HEK293T (cell line): ENCODE measurements at regions not wholly inside any gene's neighbourhood (a gene's known extent, or its start where the extent isn't known, plus 50 kb on each side); places are given as distances from the start of the nearest gene placed in this dataset.
"Not testable (repeated sequence)": the region's sequence is repeated elsewhere in the genome, so short reads cannot be mapped to it uniquely, and the experiment has no call there.

Experiments
- CTCF ChIA-PET: fragments of 350-600 bp; formaldehyde crosslinking; extraction: SDS; loops from one replicate; lab custom pipeline; 2021; ENCODE audit warnings: antibody characterized with exemption, inconsistent platforms; lab: Yijun Ruan, JAX
- POLR2A ChIA-PET: fragments of 350-600 bp; formaldehyde crosslinking; extraction: SDS; loops from one replicate; lab custom pipeline; 2020; ENCODE audit warnings: antibody characterized with exemption, inconsistent platforms; lab: Yijun Ruan, JAX
- DNase-seq: peaks from one replicate; pipeline ENCODE4 v3.0.0; 2012; ENCODE audit warnings: mixed read lengths; ENCODE audit errors: extremely low spot score
- ARNT ChIP-seq: fragments of 450-650 bp; IDR thresholded peaks from 2 replicates; pipeline ENCODE4 v1.6.1; 2017; ENCODE audit warnings: mild to moderate bottlenecking
- BHLHE40 ChIP-seq: fragments of 450-650 bp; IDR thresholded peaks from 2 replicates; pipeline ENCODE4 v1.6.1; 2016; ENCODE audit warnings: mild to moderate bottlenecking, moderate library complexity, borderline replicate concordance
- CTBP1 ChIP-seq: fragments of 450-650 bp; IDR thresholded peaks from 2 replicates; pipeline ENCODE4 v1.6.1; 2016; ENCODE audit warnings: borderline replicate concordance
- ELF4 ChIP-seq: fragments of 450-650 bp; IDR thresholded peaks from 2 replicates; pipeline ENCODE4 v1.6.1; 2017; ENCODE audit warnings: antibody characterized with exemption
- FOXA1 ChIP-seq: fragments of 450-650 bp; IDR thresholded peaks from 2 replicates; pipeline ENCODE4 v1.6.1; 2016; ENCODE audit warnings: mild to moderate bottlenecking
- FOXK2 ChIP-seq: fragments of 450-650 bp; IDR thresholded peaks from 2 replicates; pipeline ENCODE4 v1.6.1; 2016; ENCODE audit warnings: mild to moderate bottlenecking
- FOXM1 ChIP-seq: fragments of 450-650 bp; IDR thresholded peaks from 2 replicates; pipeline ENCODE4 v1.6.1; 2017; ENCODE audit warnings: mild to moderate bottlenecking, borderline replicate concordance
- HDGF ChIP-seq: fragments of 450-650 bp; IDR thresholded peaks from 2 replicates; pipeline ENCODE4 v1.6.1; 2017; ENCODE audit warnings: antibody characterized with exemption, borderline replicate concordance
- L3MBTL2 ChIP-seq: fragments of 450-650 bp; conservative IDR thresholded peaks from 2 replicates; pipeline ENCODE4 v1.6.1; 2016; ENCODE audit warnings: mild to moderate bottlenecking
- LEF1 ChIP-seq: fragments of 450-650 bp; IDR thresholded peaks from 2 replicates; pipeline ENCODE4 v1.6.1; 2017; ENCODE audit warnings: mild to moderate bottlenecking, borderline replicate concordance
- NFRKB ChIP-seq: fragments of 450-650 bp; IDR thresholded peaks from 2 replicates; pipeline ENCODE4 v1.6.1; 2016; ENCODE audit warnings: mild to moderate bottlenecking, moderate library complexity
- PKNOX1 ChIP-seq: fragments of 450-650 bp; IDR thresholded peaks from 2 replicates; pipeline ENCODE4 v1.6.1; 2016
- SP1 ChIP-seq: fragments of 450-650 bp; IDR thresholded peaks from 2 replicates; pipeline ENCODE4 v1.6.1; 2017
- SUZ12 ChIP-seq: fragments of 450-650 bp; IDR thresholded peaks from 2 replicates; pipeline ENCODE4 v1.6.1; 2016; ENCODE audit warnings: mild to moderate bottlenecking
- TARDBP ChIP-seq: fragments of 450-650 bp; IDR thresholded peaks from 2 replicates; pipeline ENCODE4 v1.6.1; 2016
- ZNF384 ChIP-seq: fragments of 450-650 bp; IDR thresholded peaks from 2 replicates; pipeline ENCODE4 v1.6.1; 2016

GRCh38 chr17:14730821-14731220 lies 429.9 kb downstream of the HS3ST3B1 start:
- ChIA-PET CTCF (no interaction called here), POLR2A (no interaction called here)
- TF ChIP-seq TARDBP: no peak
- no peak for TF ChIP-seq HDGF
- TF ChIP-seq ARNT: no peak
- TF ChIP-seq L3MBTL2: no peak
- no peak for TF ChIP-seq SP1
- TF ChIP-seq BHLHE40: no peak
- no peak for TF ChIP-seq SUZ12
- DNase-seq: no peak

GRCh38 chr17:14725729-14726128 lies 424.8 kb downstream of the HS3ST3B1 start:
- TF ChIP-seq HDGF (no peak), PKNOX1 (no peak), TARDBP (no peak), FOXA1 (no peak)
- POLR2A ChIA-PET: no interaction called here
- no peak for DNase-seq
- CTCF ChIA-PET: no interaction called here

GRCh38 chr17:14724770-14725169 lies 423.9 kb downstream of the HS3ST3B1 start:
- ChIA-PET CTCF (no interaction called here), POLR2A (no interaction called here)

GRCh38 chr17:14723349-14723748 lies 422.5 kb downstream of the HS3ST3B1 start:
- DNase-seq, POLR2A ChIA-PET, CTCF ChIA-PET: not testable (repeated sequence)

More at GRCh38 chr17:14724770-14725169, 423.9 kb downstream of the HS3ST3B1 start:
- TF ChIP-seq ELF4: no peak
- no peak for TF ChIP-seq CTBP1
- TF ChIP-seq L3MBTL2: no peak
- no peak for TF ChIP-seq BHLHE40
- TF ChIP-seq ZNF384: no peak
- TF ChIP-seq FOXM1: no peak
- TF ChIP-seq HDGF: no peak
- no peak for TF ChIP-seq NFRKB
- DNase-seq: no peak

GRCh38 chr17:14719942-14720341 lies 419.1 kb downstream of the HS3ST3B1 start:
- ChIA-PET CTCF (no interaction called here), POLR2A (no interaction called here)
- TF ChIP-seq FOXK2 (no peak), HDGF (no peak)
- no peak for DNase-seq

- TF ChIP-seq L3MBTL2 (no peak), FOXM1 (no peak), FOXA1 (no peak), ARNT (no peak), HDGF (no peak), ZNF384 (no peak), NFRKB (no peak), SUZ12 (no peak), TARDBP (no peak), SP1 (no peak), LEF1 (no peak), FOXK2 (no peak), PKNOX1 (no peak), CTBP1 (no peak), BHLHE40 (no peak), ELF4 (no peak)
- no peak for DNase-seq
- POLR2A ChIA-PET: no interaction called here
- CTCF ChIA-PET: no interaction called here
Measured at GRCh38 chr17:14717859-14718258, 417.0 kb downstream of the HS3ST3B1 start.

- no peak for TF ChIP-seq SP1
- TF ChIP-seq FOXK2: no peak
- TF ChIP-seq FOXM1: no peak
- no peak for TF ChIP-seq ELF4
- TF ChIP-seq FOXA1: no peak
- no peak for TF ChIP-seq PKNOX1
- no peak for TF ChIP-seq CTBP1
- no peak for TF ChIP-seq HDGF
- TF ChIP-seq L3MBTL2: no peak
- no peak for TF ChIP-seq ZNF384
- TF ChIP-seq BHLHE40: no peak
- TF ChIP-seq ARNT: no peak
- no peak for TF ChIP-seq SUZ12
- no peak for TF ChIP-seq NFRKB
- no peak for TF ChIP-seq TARDBP
- TF ChIP-seq LEF1: no peak
Measured at GRCh38 chr17:14715561-14715960, 414.7 kb downstream of the HS3ST3B1 start.

More at GRCh38 chr17:14715561-14715960, 414.7 kb downstream of the HS3ST3B1 start:
- DNase-seq: no peak
- ChIA-PET POLR2A (no interaction called here), CTCF (no interaction called here)
